Adipose tissue (tissue), 3 donors: ENCODE measurements at regions not wholly inside any gene's neighbourhood (a gene's known extent, or its start where the extent isn't known, plus 50 kb on each side); places are given as distances from the start of the nearest gene placed in this dataset.
"Not testable (repeated sequence)": the region's sequence is repeated elsewhere in the genome, so short reads cannot be mapped to it uniquely, and the experiment has no call there.

Source experiments
- H3K27ac ChIP-seq: one replicate; pipeline ENCODE4 v1.5.1; 2013; ENCODE audit warnings: low read depth, low read length
- WGBS, 3 donors: extraction: QIAGEN DNeasy Blood & Tissue Kit; methylation state at CpG; one replicate each; pipeline ENCODE4 v1.1.7; 2013; 5-methylcytosine and 5-hydroxymethylcytosine counted together
- donor health status: healthy with polysubstance abuse.
- donor health status: Bipolar disorder and iron deficiency.
- donor health status: healthy.

DNA sequence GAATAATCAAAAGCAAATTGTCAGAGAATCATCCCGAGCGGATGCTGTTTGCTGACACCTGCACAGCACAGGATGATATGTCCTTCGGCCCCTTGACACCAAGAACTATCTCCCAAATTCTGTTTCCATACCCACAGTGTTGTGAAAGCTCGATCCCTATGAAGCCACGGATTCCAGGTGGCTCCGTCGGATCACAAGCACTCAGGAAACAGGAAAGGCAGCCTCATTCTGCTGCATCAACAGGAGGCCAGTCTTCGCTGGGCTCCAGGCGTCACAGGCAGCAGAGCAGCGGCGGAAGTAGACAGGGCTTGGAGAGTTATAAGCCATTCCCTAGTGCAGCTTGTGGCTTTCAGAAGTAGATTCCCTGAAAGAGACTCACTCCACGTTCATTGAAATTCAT lies 342.3 kb downstream of the C6orf118 start:
- 61 to 67% (median 62%) methylated on average over 12 of the region's 12 CpGs for WGBS, 3 donors
- H3K27ac ChIP-seq: no peak overlapping the region

GRCh38 chr6:164962805-164963204 lies 346.6 kb downstream of the C6orf118 start:
- 33 to 65% (median 63%) methylated on average over 1 of the region's 1 CpG for WGBS, 3 donors
- H3K27ac ChIP-seq: no peak overlapping the region

GRCh38 chr6:164947164-164947563 lies 362.2 kb downstream of the C6orf118 start:
- no peak overlapping the region for H3K27ac ChIP-seq
- 52 to 65% (median 58%) methylated on average over 8 of the region's 8 CpGs for WGBS, 3 donors

DNA sequence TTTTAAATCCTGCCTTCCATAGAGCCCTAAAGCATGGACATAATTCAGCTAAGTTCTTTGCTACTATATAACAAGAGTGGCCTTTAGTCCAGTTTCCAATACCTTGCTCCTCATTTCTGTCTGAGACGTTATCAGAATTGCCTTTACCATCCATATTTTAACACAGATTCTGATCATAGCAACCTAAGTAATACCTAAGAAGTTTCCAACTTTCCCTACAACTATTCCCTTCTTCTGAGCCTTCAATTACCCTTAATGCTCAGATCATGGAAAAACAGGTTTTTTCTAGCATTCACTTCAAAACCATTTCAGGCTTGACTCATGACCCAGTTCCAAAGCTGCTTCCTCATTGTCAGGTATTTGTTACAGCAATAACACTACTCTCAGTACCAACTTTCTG lies 367.1 kb downstream of the C6orf118 start:
- no peak overlapping the region for H3K27ac ChIP-seq
- WGBS, 3 donors: 55 to 88% (median 84%) methylated on average over 1 of the region's 1 CpG

DNA sequence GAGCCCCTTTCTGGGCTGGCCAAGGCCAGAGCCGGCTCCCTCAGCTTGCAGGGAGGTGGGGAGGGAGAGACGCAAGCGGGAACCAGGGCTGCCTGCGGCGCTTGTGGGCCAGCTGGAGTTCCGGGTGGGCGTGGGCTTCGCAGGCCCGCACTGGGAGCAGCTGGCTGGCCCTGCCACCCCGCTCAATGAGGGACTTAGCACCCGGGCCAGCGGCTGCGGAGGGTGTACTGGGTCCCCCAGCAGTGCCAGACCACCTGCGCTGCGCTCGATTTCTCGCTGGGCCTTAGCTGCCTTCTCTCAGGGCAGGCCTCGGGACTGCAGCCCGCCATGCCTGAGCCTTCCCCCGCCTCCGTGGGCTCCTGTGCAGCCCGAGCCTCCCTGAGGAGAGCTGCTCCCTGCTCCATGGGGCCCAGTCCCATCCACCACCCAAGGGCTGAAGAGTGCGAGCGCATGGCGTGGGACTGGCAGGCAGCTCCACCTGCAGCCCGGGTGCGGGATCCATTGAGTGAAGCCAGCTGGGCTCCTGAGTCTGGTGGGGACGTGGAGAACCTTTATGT lies 376.1 kb downstream of the C6orf118 start:
- 93 to 95% (median 94%) methylated on average over 19 to 28 of the region's 28 CpGs for WGBS, 3 donors
- not testable (repeated sequence) for H3K27ac ChIP-seq

DNA sequence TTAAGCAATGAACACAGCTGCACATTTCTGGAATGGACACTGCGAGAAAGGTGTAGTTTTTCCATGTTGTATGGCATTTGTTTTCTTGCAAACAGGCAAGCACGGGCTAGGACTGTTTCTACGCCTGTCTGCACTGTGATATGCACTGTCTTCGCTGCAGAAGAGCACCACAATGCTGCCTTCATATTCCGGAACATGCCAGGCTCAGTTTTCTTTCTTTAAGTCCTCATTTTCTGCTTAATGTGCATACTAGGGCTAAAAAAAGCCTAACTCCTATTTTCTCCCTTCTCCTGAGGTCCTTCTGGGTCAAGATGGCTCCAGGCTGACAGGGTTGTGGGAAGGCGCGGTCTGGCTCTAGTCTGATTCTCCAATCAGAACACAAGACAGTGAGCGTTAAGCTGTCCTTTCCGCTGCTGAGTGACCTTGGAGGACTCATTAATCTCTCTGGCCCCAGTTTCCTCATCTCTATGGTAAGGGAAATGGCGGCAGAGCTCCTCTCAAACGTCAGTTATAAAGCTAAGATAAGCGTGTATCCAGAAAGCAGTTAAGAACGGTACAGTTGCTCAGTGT lies 379.9 kb downstream of the C6orf118 start:
- 54 to 87% (median 87%) methylated on average over 13 of the region's 13 CpGs for WGBS, 3 donors
- H3K27ac ChIP-seq: no peak overlapping the region

DNA sequence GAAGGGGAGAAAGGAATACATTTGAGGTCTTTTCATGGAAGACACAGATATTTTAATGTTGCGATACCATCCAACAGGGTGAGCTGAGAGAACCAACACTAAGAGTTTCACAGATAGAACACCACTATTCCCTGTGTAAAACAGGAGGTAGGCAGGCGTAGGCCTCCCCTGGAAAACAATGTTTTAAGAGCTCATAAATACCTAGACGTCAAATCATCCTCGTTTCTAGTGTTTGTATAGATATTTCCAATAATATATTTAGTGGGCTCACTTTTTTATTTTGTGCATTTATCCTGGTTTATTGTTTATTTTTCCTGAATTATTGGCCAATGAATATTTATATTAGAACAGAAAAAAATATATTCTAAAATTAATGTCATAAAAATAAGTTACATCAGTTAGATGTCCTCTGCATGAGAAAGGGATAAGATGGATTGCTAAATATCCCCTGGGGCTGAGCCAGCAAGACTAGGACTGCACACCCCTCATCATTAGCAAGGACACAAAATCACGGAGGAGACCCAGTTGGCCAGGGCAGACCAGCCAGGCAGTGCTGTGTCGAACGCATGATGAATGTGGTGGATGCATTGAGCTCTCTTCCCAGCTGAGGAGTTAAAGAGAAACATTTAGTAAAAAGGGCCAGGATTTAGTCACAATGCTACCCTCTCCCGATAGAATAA lies 380.5 kb downstream of the C6orf118 start:
- 63 to 80% (median 78%) methylated on average over 8 of the region's 8 CpGs for WGBS, 3 donors
- no peak overlapping the region for H3K27ac ChIP-seq

DNA sequence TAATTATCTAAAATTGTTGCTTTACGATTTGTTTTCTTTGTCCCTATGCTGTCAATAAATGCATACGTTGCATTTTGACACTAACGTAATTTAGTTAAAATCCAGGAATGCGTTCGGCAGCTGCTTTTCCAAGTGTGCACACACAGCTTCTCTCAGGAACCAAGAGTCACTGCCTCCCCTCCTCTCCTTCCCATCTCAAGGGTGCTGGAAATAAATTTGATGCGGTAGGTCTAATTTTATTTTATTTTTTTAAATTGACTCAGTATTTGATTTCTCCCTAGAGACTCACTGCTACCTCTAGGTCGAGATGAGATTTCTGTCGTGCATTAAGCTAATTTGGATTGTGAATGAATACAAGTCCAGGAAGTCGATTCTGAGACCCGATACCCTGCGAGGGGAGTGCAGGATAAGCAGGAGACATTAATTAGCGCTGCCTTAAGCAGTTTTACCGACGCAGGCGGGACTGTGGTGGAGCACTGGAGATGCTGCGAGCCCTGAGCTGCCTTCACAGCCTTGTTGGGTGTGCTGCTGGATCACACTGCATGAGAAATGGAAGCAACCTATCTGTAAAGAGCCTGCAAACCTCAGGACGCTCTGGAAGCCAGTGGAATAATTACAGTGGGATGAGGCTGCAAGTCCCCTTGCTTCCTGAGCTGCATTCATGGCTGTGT lies 381.2 kb downstream of the C6orf118 start:
- no peak overlapping the region for H3K27ac ChIP-seq
- 70 to 73% (median 73%) methylated on average over 17 of the region's 17 CpGs for WGBS, 3 donors

GRCh38 chr6:164927288-164928056 lies 381.9 kb downstream of the C6orf118 start:
- WGBS, 3 donors: 14 to 19% (median 17%) methylated on average over 17 of the region's 17 CpGs
- no peak overlapping the region for H3K27ac ChIP-seq

GRCh38 chr6:164926686-164927085 lies 382.7 kb downstream of the C6orf118 start:
- no peak overlapping the region for H3K27ac ChIP-seq
- WGBS, 3 donors: 71 to 83% (median 78%) methylated on average over 2 of the region's 2 CpGs

GRCh38 chr6:164925681-164926530 lies 383.5 kb downstream of the C6orf118 start:
- WGBS, 3 donors: 80 to 89% (median 87%) methylated on average over 5 of the region's 5 CpGs
- H3K27ac ChIP-seq: no peak overlapping the region

GRCh38 chr6:164924674-164925073 lies 384.7 kb downstream of the C6orf118 start:
- WGBS, 3 donors: 51 to 62% (median 52%) methylated on average over 10 of the region's 10 CpGs
- no peak overlapping the region for H3K27ac ChIP-seq

DNA sequence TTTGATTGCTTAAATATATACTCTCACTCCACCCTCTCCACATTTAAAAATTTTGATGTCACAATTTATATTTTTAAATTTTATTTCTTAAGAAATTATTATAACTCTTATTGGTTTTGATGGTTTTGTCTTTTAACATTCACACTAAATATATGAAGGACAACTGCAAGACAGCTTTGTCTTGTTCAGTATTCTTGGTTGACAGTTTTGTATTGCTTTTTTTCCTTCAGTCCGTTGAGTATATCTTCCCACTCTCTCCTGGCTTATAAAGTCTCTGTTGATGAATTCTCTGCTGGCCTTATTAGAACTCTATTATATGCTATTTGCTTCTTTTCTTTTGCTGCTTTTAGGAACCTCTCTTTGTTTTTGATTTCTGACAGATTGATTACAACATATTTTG lies 392.2 kb downstream of the C6orf118 start:
- H3K27ac ChIP-seq: no peak overlapping the region
- WGBS, 3 donors: 68 to 87% (median 85%) methylated on average over 1 of the region's 1 CpG

DNA sequence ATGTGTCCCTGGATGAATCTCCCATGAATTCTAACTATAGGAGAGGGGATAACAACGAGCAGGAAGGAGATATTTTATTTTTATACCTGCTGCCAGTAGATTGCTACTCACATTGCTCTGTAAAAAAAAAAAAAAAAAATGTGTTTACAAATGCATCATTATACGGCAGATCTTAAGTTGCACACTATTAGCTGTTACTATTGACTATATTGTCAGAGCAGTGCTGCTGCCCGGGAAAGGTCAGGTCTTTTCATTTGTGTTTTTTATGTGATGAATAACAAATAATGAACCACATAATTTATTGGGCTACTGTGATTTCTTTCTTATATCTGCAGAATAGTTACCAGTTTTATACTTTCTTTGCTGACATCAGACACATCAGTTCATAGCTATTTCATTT lies 393.3 kb downstream of the C6orf118 start:
- H3K27ac ChIP-seq: no peak overlapping the region
- WGBS, 3 donors: 64 to 87% (median 68%) methylated on average over 3 of the region's 3 CpGs

GRCh38 chr6:164911873-164912580 lies 397.4 kb downstream of the C6orf118 start:
- WGBS, 3 donors: 28 to 45% (median 32%) methylated on average over 6 of the region's 6 CpGs
- H3K27ac ChIP-seq: no peak overlapping the region

GRCh38 chr6:164911151-164911550 lies 398.3 kb downstream of the C6orf118 start:
- no peak overlapping the region for H3K27ac ChIP-seq
- WGBS, 3 donors: 55 to 84% (median 79%) methylated on average over 2 of the region's 2 CpGs

DNA sequence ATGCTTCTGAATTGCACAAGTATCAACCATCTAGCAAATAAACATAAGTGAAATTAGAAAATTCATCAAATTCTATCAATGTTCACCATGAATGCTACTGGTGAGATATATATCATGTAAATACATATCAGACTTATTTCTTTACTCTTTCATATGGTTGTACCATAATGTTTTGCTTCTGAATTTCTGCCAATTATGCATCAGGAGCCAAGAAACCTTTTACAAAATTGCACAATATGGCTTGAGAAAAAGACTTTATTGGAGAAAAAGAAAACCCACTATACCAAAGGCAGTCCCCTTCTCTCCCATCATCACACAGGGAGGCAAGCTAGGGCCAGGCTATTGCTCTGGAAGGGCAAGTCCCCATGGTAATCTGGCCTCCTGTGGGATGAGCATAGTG lies 402.6 kb downstream of the C6orf118 start:
- no peak overlapping the region for H3K27ac ChIP-seq

GRCh38 chr6:164905311-164905710 lies 404.1 kb downstream of the C6orf118 start:
- H3K27ac ChIP-seq: no peak overlapping the region
